Left lung (tissue), 4 donors: ENCODE measurements at regions not wholly inside any gene's neighbourhood (a gene's known extent, or its start where the extent isn't known, plus 50 kb on each side); places are given as distances from the start of the nearest gene placed in this dataset.
"Not testable (repeated sequence)": the region's sequence is repeated elsewhere in the genome, so short reads cannot be mapped to it uniquely, and the experiment has no call there.

Source experiments
- ATAC-seq: fragments of 200-7000 bp; cut with Tn5 transposase; one replicate; pipeline ENCODE4 v1.9.1; 2020; ENCODE audit warnings: moderate library complexity
- DNase-seq, 4 donors: peaks; one replicate each; pipeline ENCODE4 v3.0.0-alpha.2; 2013 to 2020
- H3K27ac ChIP-seq, 2 donors: fragments of 200-600 bp; sonication (generic) in 1 of 2; one replicate each; pipeline versions ENCODE4 v1.5.0 to v1.8.0; 2020 to 2021
- H3K27me3 ChIP-seq, 2 donors: fragments of 200-600 bp; sonication (generic) in 1 of 2; one replicate each; pipeline versions ENCODE4 v1.5.0 to v1.8.0; 2020 to 2021
- H3K36me3 ChIP-seq, 2 donors: fragments of 200-600 bp; sonication (generic) in 1 of 2; one replicate each; pipeline versions ENCODE4 v1.5.0 to v1.8.0; 2020 to 2021
- H3K4me1 ChIP-seq, 2 donors: fragments of 200-600 bp; one replicate each; pipeline ENCODE4 v1.8.0; 2021
- H3K4me3 ChIP-seq, 2 donors: fragments of 200-600 bp; sonication (generic) in 1 of 2; one replicate each; pipeline versions ENCODE4 v1.5.0 to v1.8.0; 2020 to 2021; ENCODE audit warnings: mild to moderate bottlenecking in 1 of 2
- H3K9me3 ChIP-seq, 2 donors: fragments of 200-600 bp; sonication (generic) in 1 of 2; one replicate each; pipeline versions ENCODE4 v1.5.0 to v1.8.0; 2020 to 2021
- CTCF ChIP-seq, 2 donors: fragments of 200-600 bp; sonication (generic) in 1 of 2; IDR thresholded peaks; one replicate each; pipeline versions ENCODE4 v1.5.0 to v1.8.0; 2021; ENCODE audit warnings: antibody characterized with exemption in 2 of 2
- intact Hi-C, 2 donors: fragments of 100-400 bp; cut with DNase I; formaldehyde crosslinking; loops; one replicate each; pipeline versions ENCODE4 v1.11.2 to v1.14.2; 2022
- donor health status: DM: no; HTN: yes; CAD: no.
- donor health status: DM: no; HTN: no; CAD: no.

DNA sequence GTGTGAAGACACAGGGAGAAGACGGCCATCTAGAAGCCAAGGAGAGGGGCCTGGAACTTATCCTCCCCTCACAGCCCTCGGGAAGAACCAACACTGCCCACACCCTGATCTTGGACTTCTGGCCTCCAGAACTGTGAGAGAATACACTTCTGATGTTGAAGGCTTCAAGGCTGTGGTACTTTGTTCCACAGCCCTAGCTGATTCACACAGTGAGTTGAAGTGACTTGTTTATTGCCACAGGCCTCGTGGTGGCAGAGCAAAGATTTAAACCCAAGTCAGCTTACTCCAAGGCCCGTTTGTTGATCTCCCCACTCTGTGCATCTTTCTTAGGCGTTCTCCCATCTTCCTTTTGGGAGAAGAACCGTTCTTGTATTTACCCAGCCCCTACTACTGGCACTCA is 72.8 kb downstream of the CYTL1 start:
- no peaks in the 10 kb centered on the region for H3K36me3 ChIP-seq
- no peaks in the 10 kb centered on the region for H3K27me3 ChIP-seq
- DNase-seq (no peak), ATAC-seq (no peak)
- no peaks in the 10 kb centered on the region for H3K4me1 ChIP-seq
- intact Hi-C loops: no loop called here
- TF ChIP-seq CTCF (IDR thresholded peaks at IDR 0.05): no peak
- H3K4me3 ChIP-seq: no peak overlapping the region
- H3K9me3 ChIP-seq: no peaks in the 10 kb centered on the region
- no peak overlapping the region for H3K27ac ChIP-seq

DNA sequence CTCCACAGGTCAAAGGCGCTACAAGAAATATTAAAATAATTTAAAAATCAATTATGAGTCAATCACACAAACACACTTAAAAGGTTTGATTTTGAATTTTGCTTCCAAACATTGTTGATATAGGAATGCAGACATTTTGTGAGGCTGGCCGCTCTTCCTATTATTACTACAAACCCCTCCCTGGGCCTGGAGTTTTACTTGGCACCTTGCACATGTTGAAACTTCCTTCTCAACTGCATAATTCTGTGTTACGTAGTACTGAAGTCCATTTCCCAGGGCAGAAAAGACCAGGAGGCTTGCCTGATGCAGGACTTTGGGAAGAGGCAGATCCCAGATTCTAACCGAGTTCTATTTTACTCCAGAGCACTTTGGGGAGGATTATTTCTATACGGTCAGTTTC is 71.5 kb downstream of the CYTL1 start:
- DNase-seq (no peak), ATAC-seq (no peak)
- no peaks in the 10 kb centered on the region for H3K36me3 ChIP-seq
- no peaks in the 10 kb centered on the region for H3K27me3 ChIP-seq
- no peak overlapping the region for H3K4me3 ChIP-seq
- TF ChIP-seq CTCF (IDR thresholded peaks at IDR 0.05): no peak
- H3K9me3 ChIP-seq: no peaks in the 10 kb centered on the region
- no peak overlapping the region for H3K27ac ChIP-seq
- intact Hi-C loops: no loop called here
- no peaks in the 10 kb centered on the region for H3K4me1 ChIP-seq

- no peaks in the 10 kb centered on the region for H3K4me1 ChIP-seq
Observed at GRCh38 chr4:4948370-4948769, 70.9 kb downstream of the CYTL1 start.

DNA sequence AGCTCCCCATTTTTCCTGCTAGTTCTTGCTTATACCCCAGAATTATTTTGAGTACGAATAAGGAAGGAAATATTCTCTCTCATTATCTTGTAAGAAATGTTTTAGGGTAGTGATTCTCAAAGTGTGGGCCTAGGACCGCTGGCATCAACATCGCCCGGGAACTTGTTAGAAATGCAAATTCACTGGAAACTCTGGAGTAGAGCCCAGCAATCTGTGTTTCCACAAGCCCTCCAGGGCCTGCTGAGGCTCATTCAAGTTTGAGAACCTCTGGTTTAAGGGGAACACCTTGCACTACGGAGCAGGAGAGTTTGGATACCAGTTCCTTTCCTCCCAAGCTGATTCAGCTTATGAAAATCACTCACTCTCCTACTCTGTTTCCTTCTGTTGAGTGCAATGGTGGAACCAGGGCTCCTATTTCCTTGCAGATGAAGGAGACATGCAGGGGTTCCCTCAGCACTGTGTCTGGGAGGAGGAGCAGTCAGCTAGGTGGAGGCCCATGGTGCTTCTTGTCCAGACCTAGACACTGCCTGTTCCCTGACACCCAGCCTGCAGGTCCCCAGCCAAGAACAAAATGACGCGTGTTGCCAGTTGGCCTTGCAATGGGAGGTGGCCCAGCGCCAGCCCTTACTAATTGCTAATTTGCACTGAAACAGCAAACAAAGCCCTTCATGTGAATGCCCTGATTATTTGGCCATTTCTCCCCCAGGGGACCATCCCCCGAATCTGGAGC is 68.5 kb downstream of the CYTL1 start:
- H3K27ac ChIP-seq: no peak overlapping the region
- no peaks in the 10 kb centered on the region for H3K27me3 ChIP-seq
- H3K36me3 ChIP-seq: no peaks in the 10 kb centered on the region
- no peak overlapping the region for H3K4me3 ChIP-seq
- H3K4me1 ChIP-seq: no peaks in the 10 kb centered on the region
- intact Hi-C loops: no loop called here
- no peak for ATAC-seq
- DNase-seq: peak in 1 of 4 donors; percentile 59
- peaks cover 0 to 3% of the 10 kb centered on the region in 2 donors for H3K9me3 ChIP-seq
- TF ChIP-seq CTCF (IDR thresholded peaks at IDR 0.05): no peak

More at GRCh38 chr4:4948370-4948769, 70.9 kb downstream of the CYTL1 start:
- DNase-seq: no peak
- H3K9me3 ChIP-seq: no peaks in the 10 kb centered on the region
- intact Hi-C loops: no loop called here
- no peak overlapping the region for H3K27ac ChIP-seq
- no peak for TF ChIP-seq CTCF (IDR thresholded peaks at IDR 0.05)
- no peaks in the 10 kb centered on the region for H3K36me3 ChIP-seq
- ATAC-seq: no peak
- H3K4me3 ChIP-seq: no peak overlapping the region
- no peaks in the 10 kb centered on the region for H3K27me3 ChIP-seq

DNA sequence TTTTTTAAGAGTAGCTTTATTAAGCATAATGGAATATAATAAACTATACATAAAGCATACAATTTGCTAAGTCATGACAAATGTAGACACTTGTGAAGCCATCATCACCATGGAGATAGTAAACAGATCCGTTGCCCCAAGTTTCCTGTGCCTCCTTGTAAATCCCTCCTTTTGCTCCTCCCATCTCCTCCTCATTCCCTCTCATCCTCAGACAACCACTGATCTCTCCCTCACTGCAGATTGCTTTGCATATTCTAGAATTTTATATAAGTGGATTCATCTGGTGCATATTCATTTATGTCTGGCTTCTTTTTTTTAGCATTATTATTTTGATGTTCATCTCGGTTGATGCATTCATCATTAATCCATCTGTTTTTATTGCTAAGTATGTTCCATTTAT is 67.0 kb downstream of the CYTL1 start:
- DNase-seq: no peak
- no peak for ATAC-seq
- intact Hi-C loops: no loop called here
- H3K4me1 ChIP-seq: no peaks in the 10 kb centered on the region
- no peak overlapping the region for H3K27ac ChIP-seq
- no peak overlapping the region for H3K4me3 ChIP-seq
- no peaks in the 10 kb centered on the region for H3K27me3 ChIP-seq
- H3K36me3 ChIP-seq: no peaks in the 10 kb centered on the region
- no peak for TF ChIP-seq CTCF (IDR thresholded peaks at IDR 0.05)
- H3K9me3 ChIP-seq: peaks cover 0 to 3% of the 10 kb centered on the region in 2 donors

DNA sequence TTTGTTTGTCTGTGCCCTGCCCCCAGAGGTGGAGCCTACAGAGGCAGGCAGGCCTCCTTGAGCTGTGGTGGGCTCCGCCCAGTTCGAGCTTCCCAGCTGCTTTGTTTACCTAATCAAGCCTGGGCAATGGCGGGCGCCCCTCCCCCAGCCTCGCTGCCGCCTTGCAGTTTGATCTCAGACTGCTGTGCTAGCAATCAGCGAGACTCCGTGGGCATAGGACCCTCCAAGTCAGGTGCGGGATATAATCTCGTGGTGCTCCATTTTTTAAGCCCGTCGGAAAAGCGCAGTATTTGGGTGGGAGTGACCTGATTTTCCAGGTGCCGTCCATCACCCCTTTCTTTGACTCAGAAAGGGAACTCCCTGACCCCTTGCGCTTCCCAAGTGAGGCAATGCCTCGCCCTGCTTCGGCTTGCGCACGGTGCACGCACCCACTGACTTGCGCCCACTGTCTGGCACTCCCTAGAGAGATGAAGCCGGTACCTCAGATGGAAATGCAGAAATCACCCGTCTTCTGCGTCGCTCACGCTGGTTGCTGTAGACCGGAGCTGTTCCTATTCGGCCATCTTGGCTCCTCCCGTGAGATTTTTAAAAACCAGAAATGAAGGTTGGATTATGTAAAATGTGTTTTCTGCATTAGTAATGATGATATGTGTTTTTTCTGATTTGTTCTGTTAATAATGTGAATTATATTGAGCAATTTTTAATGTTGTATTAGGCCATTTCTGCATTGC is 59.7 kb downstream of the CYTL1 start:
- H3K27me3 ChIP-seq, ATAC-seq, H3K4me1 ChIP-seq, H3K4me3 ChIP-seq, H3K27ac ChIP-seq, DNase-seq, H3K36me3 ChIP-seq, intact Hi-C loops: not testable (repeated sequence)
- H3K9me3 ChIP-seq: peaks cover 0 to 45% of the 10 kb centered on the region in 2 donors
